ENCODE measurements at regions not wholly inside any gene's neighbourhood (a gene's known extent, or its start where the extent isn't known, plus 50 kb on each side); places are given as distances from the start of the nearest gene placed in this dataset.

GRCh38 chr2:5125017-5125730, 567.0 kb upstream of the SOX11 start:
- H3K4me3 ChIP-seq, result no peak overlapping the region
- H3K27me3 ChIP-seq, result no peaks in the 10 kb centered on the region
- no peak overlapping the region for H3K27ac ChIP-seq
- no peaks in the 10 kb centered on the region for H3K36me3 ChIP-seq
- H4K20me1 ChIP-seq, result no peaks in the 10 kb centered on the region
- no peaks in the 10 kb centered on the region for H3K4me1 ChIP-seq
- TF ChIP-seq Cebpa-rat (IDR thresholded peaks at IDR 0.05), result no peak
- H3K4me2 ChIP-seq, result no peak overlapping the region
- no peak overlapping the region for H3K9ac ChIP-seq
- no peaks in the 10 kb centered on the region for H3K9me3 ChIP-seq

GRCh38 chr2:5132281-5132680, 559.9 kb upstream of the SOX11 start:
- Histone ChIP-seq H3K9me3 (no peaks in the 10 kb centered on the region), H3K9ac (no peak overlapping the region), H3K4me1 (no peaks in the 10 kb centered on the region), H4K20me1 (no peaks in the 10 kb centered on the region), H3K27ac (no peak overlapping the region), H3K36me3 (no peaks in the 10 kb centered on the region), H3K27me3 (no peaks in the 10 kb centered on the region), H3K4me3 (no peak overlapping the region), H3K4me2 (no peak overlapping the region)
- no peak for TF ChIP-seq Cebpa-rat (IDR thresholded peaks at IDR 0.05)

- Histone ChIP-seq H4K20me1 (no peaks in the 10 kb centered on the region), H3K9me3 (no peaks in the 10 kb centered on the region), H3K36me3 (no peaks in the 10 kb centered on the region), H3K27me3 (no peaks in the 10 kb centered on the region), H3K27ac (no peak overlapping the region), H3K9ac (no peak overlapping the region), H3K4me2 (no peak overlapping the region), H3K4me3 (no peak overlapping the region), H3K4me1 (no peaks in the 10 kb centered on the region)
- no peak for TF ChIP-seq Cebpa-rat (IDR thresholded peaks at IDR 0.05)
Measured at GRCh38 chr2:5140347-5140746, 551.8 kb upstream of the SOX11 start.

GRCh38 chr2:5144159-5144558, 548.0 kb upstream of the SOX11 start:
- Histone ChIP-seq H3K9ac (no peak overlapping the region), H3K27ac (no peak overlapping the region), H3K36me3 (no peaks in the 10 kb centered on the region), H3K4me3 (no peak overlapping the region), H3K9me3 (no peaks in the 10 kb centered on the region), H3K27me3 (no peaks in the 10 kb centered on the region), H3K4me2 (no peak overlapping the region), H4K20me1 (no peaks in the 10 kb centered on the region), H3K4me1 (no peaks in the 10 kb centered on the region)
- no peak for TF ChIP-seq Cebpa-rat (IDR thresholded peaks at IDR 0.05)

GRCh38 chr2:5145053-5145452, 547.1 kb upstream of the SOX11 start:
- Histone ChIP-seq H3K36me3 (no peaks in the 10 kb centered on the region), H3K4me3 (no peak overlapping the region), H3K27ac (no peak overlapping the region), H4K20me1 (no peaks in the 10 kb centered on the region), H3K4me2 (no peak overlapping the region), H3K4me1 (no peaks in the 10 kb centered on the region), H3K27me3 (no peaks in the 10 kb centered on the region), H3K9me3 (no peaks in the 10 kb centered on the region), H3K9ac (no peak overlapping the region)
- no peak for TF ChIP-seq Cebpa-rat (IDR thresholded peaks at IDR 0.05)

- H3K9me3 ChIP-seq, result no peaks in the 10 kb centered on the region
- no peaks in the 10 kb centered on the region for H4K20me1 ChIP-seq
- no peak for TF ChIP-seq Cebpa-rat (IDR thresholded peaks at IDR 0.05)
- no peaks in the 10 kb centered on the region for H3K36me3 ChIP-seq
- no peak overlapping the region for H3K9ac ChIP-seq
- no peak overlapping the region for H3K4me3 ChIP-seq
- no peak overlapping the region for H3K4me2 ChIP-seq
- H3K27me3 ChIP-seq, result no peaks in the 10 kb centered on the region
- no peaks in the 10 kb centered on the region for H3K4me1 ChIP-seq
- no peak overlapping the region for H3K27ac ChIP-seq
Measured at GRCh38 chr2:5145801-5146200, 546.4 kb upstream of the SOX11 start.

GRCh38 chr2:5148392-5149085, 543.6 kb upstream of the SOX11 start:
- no peaks in the 10 kb centered on the region for H3K36me3 ChIP-seq
- H3K27ac ChIP-seq, result no peak overlapping the region
- H3K9ac ChIP-seq, result no peak overlapping the region
- H3K4me3 ChIP-seq, result no peak overlapping the region
- H4K20me1 ChIP-seq, result no peaks in the 10 kb centered on the region
- H3K4me1 ChIP-seq, result no peaks in the 10 kb centered on the region
- no peak overlapping the region for H3K4me2 ChIP-seq
- no peak for TF ChIP-seq Cebpa-rat (IDR thresholded peaks at IDR 0.05)
- no peaks in the 10 kb centered on the region for H3K9me3 ChIP-seq
- no peaks in the 10 kb centered on the region for H3K27me3 ChIP-seq

GRCh38 chr2:5150871-5151270, 541.3 kb upstream of the SOX11 start:
- no peak overlapping the region for H3K27ac ChIP-seq
- H4K20me1 ChIP-seq, result no peaks in the 10 kb centered on the region
- H3K36me3 ChIP-seq, result no peaks in the 10 kb centered on the region
- no peak overlapping the region for H3K4me2 ChIP-seq
- H3K4me1 ChIP-seq, result no peaks in the 10 kb centered on the region
- H3K9me3 ChIP-seq, result no peaks in the 10 kb centered on the region
- no peak overlapping the region for H3K9ac ChIP-seq
- H3K27me3 ChIP-seq, result no peaks in the 10 kb centered on the region
- no peak for TF ChIP-seq Cebpa-rat (IDR thresholded peaks at IDR 0.05)
- no peak overlapping the region for H3K4me3 ChIP-seq

- Histone ChIP-seq H3K27me3 (no peaks in the 10 kb centered on the region), H3K9ac (no peak overlapping the region), H3K4me1 (no peaks in the 10 kb centered on the region), H4K20me1 (no peaks in the 10 kb centered on the region), H3K4me3 (no peak overlapping the region), H3K4me2 (no peak overlapping the region), H3K9me3 (no peaks in the 10 kb centered on the region), H3K27ac (no peak overlapping the region), H3K36me3 (no peaks in the 10 kb centered on the region)
- TF ChIP-seq Cebpa-rat (IDR thresholded peaks at IDR 0.05), result no peak
Measured at GRCh38 chr2:5164776-5165525, 527.2 kb upstream of the SOX11 start.

- no peak overlapping the region for H3K27ac ChIP-seq
- no peak for TF ChIP-seq Cebpa-rat (IDR thresholded peaks at IDR 0.05)
- no peaks in the 10 kb centered on the region for H3K27me3 ChIP-seq
- H3K9ac ChIP-seq, result no peak overlapping the region
- no peak overlapping the region for H3K4me2 ChIP-seq
- no peaks in the 10 kb centered on the region for H4K20me1 ChIP-seq
- no peak overlapping the region for H3K4me3 ChIP-seq
- H3K9me3 ChIP-seq, result no peaks in the 10 kb centered on the region
- no peaks in the 10 kb centered on the region for H3K36me3 ChIP-seq
- H3K4me1 ChIP-seq, result peaks cover 19% of the 10 kb centered on the region
Measured at GRCh38 chr2:5172923-5173322, 519.3 kb upstream of the SOX11 start.
